WTC11 (cell line): ENCODE measurements at regions not wholly inside any gene's neighbourhood (a gene's known extent, or its start where the extent isn't known, plus 50 kb on each side); places are given as distances from the start of the nearest gene placed in this dataset.

Source experiments
- ATAC-seq: fragments of 200-7000 bp; cut with Tn5 transposase; 2 replicates; pipeline ENCODE4 v1.10.0; 2021; ENCODE audit warnings: mild to moderate bottlenecking, moderate library complexity
- CTCF ChIA-PET: fragments of 300-600 bp; sonication (Branson Sonifier 250); formaldehyde crosslinking; loops from one replicate; lab custom pipeline; 2021; ENCODE audit warnings: antibody characterized with exemption; lab: Charles Lee
- POLR2A ChIA-PET: fragments of 350-600 bp; sonication (Branson Sonifier 250); formaldehyde crosslinking; loops from one replicate; lab custom pipeline; 2021; ENCODE audit warnings: antibody characterized with exemption; lab: Charles Lee
- DNase-seq: peaks from one replicate; pipeline ENCODE4 v3.0.0; 2021; ENCODE audit warnings: low spot score
- H3K27ac Mint-ChIP-seq: 2 replicates; pipeline ENCODE4 v1.8.0; 2021; ENCODE audit warnings: mixed read lengths
- H3K27me3 Mint-ChIP-seq: 2 replicates; pipeline ENCODE4 v1.8.0; 2021; ENCODE audit warnings: low read depth, mild to moderate bottlenecking, moderate library complexity, mixed read lengths
- H3K36me3 Mint-ChIP-seq: 2 replicates; pipeline ENCODE4 v1.8.0; 2021; ENCODE audit warnings: mixed read lengths
- H3K4me1 Mint-ChIP-seq: 2 replicates; pipeline ENCODE4 v1.8.0; 2022; ENCODE audit warnings: mixed read lengths
- H3K4me3 Mint-ChIP-seq: 2 replicates; pipeline ENCODE4 v1.8.0; 2021; ENCODE audit warnings: mild to moderate bottlenecking, moderate library complexity, mixed read lengths
- H3K9me3 Mint-ChIP-seq: 2 replicates; pipeline ENCODE4 v1.8.0; 2021; ENCODE audit warnings: mixed read lengths
- ATF2 ChIP-seq: sonication (generic); formaldehyde crosslinking; IDR thresholded peaks from 2 replicates; pipeline ENCODE4 v1.8.1; 2022; ENCODE audit warnings: low read depth, missing genetic modification reagents, borderline replicate concordance
- ATF3 ChIP-seq: sonication (generic); formaldehyde crosslinking; conservative IDR thresholded peaks from 2 replicates; pipeline ENCODE4 v1.8.1; 2022; ENCODE audit warnings: mild to moderate bottlenecking, missing genetic modification reagents
- CBFB ChIP-seq: sonication (generic); formaldehyde crosslinking; IDR thresholded peaks from 2 replicates; pipeline ENCODE4 v1.8.1; 2022; ENCODE audit warnings: mild to moderate bottlenecking, low read depth, missing genetic modification reagents
- CTCF ChIP-seq: fragments of 200-600 bp; IDR thresholded peaks from 2 replicates; pipeline ENCODE4 v1.8.0; 2022; ENCODE audit warnings: antibody characterized with exemption
- ESRRA ChIP-seq: sonication (generic); formaldehyde crosslinking; IDR thresholded peaks from 2 replicates; pipeline ENCODE4 v1.8.1; 2022; ENCODE audit warnings: mild to moderate bottlenecking, missing genetic modification reagents, borderline replicate concordance
- FOXJ3 ChIP-seq: sonication (generic); formaldehyde crosslinking; IDR thresholded peaks from 2 replicates; pipeline ENCODE4 v1.9.0; 2021; ENCODE audit warnings: missing genetic modification reagents, mild to moderate bottlenecking, borderline replicate concordance
- FOXK1 ChIP-seq: sonication (generic); formaldehyde crosslinking; IDR thresholded peaks from 2 replicates; pipeline ENCODE4 v1.8.0; 2022; ENCODE audit warnings: mild to moderate bottlenecking, moderate library complexity, missing genetic modification reagents
- GABPB1 ChIP-seq: sonication (generic); formaldehyde crosslinking; IDR thresholded peaks from 2 replicates; pipeline ENCODE4 v1.8.1; 2023; ENCODE audit warnings: mild to moderate bottlenecking, missing genetic modification reagents
- JAZF1 ChIP-seq: fragments of 250-450 bp; sonication (Bioruptor Pico); IDR thresholded peaks from 2 replicates; pipeline ENCODE4 v1.9.0; 2021; ENCODE audit warnings: moderate library complexity, mild to moderate bottlenecking, inconsistent platforms
- MXD4 ChIP-seq: fragments of 250-450 bp; sonication (Bioruptor Pico); IDR thresholded peaks from 2 replicates; pipeline ENCODE4 v1.8.0; 2021; ENCODE audit warnings: mild to moderate bottlenecking, moderate library complexity, borderline replicate concordance
- NFE2L1 ChIP-seq: sonication (generic); formaldehyde crosslinking; IDR thresholded peaks from 2 replicates; pipeline ENCODE4 v1.8.1; 2023; ENCODE audit warnings: missing genetic modification reagents
- NR2C2 ChIP-seq: sonication (generic); formaldehyde crosslinking; IDR thresholded peaks from 2 replicates; pipeline ENCODE4 v1.8.0; 2022; ENCODE audit warnings: mild to moderate bottlenecking, missing genetic modification reagents
- PRRX2 ChIP-seq: fragments of 250-450 bp; sonication (Bioruptor Pico); IDR thresholded peaks from 2 replicates; pipeline ENCODE4 v1.8.0; 2021; ENCODE audit warnings: mild to moderate bottlenecking
- SMAD3 ChIP-seq: sonication (generic); formaldehyde crosslinking; IDR thresholded peaks from 2 replicates; pipeline ENCODE4 v1.8.0; 2022; ENCODE audit warnings: missing genetic modification reagents, mild to moderate bottlenecking, borderline replicate concordance
- TCF7 ChIP-seq: sonication (generic); formaldehyde crosslinking; IDR thresholded peaks from 2 replicates; pipeline ENCODE4 v1.8.0; 2022; ENCODE audit warnings: mild to moderate bottlenecking, low read depth, missing genetic modification reagents, moderate library complexity
- TEAD4 ChIP-seq: sonication (generic); formaldehyde crosslinking; IDR thresholded peaks from 2 replicates; pipeline ENCODE4 v1.8.0; 2022; ENCODE audit warnings: mild to moderate bottlenecking, missing genetic modification reagents
- ZNF219 ChIP-seq: sonication (generic); formaldehyde crosslinking; IDR thresholded peaks from 2 replicates; pipeline ENCODE4 v1.8.0; 2023; ENCODE audit warnings: missing genetic modification reagents, mild to moderate bottlenecking, borderline replicate concordance
- ZNF263 ChIP-seq: sonication (generic); formaldehyde crosslinking; IDR thresholded peaks from 2 replicates; pipeline ENCODE4 v1.8.1; 2022; ENCODE audit warnings: low read depth, mild to moderate bottlenecking, moderate library complexity, missing genetic modification reagents
- ZNF281 ChIP-seq: sonication (generic); formaldehyde crosslinking; IDR thresholded peaks from 2 replicates; pipeline ENCODE4 v1.8.0; 2023; ENCODE audit warnings: mild to moderate bottlenecking, missing genetic modification reagents
- ZNF423 ChIP-seq: fragments of 250-450 bp; sonication (Bioruptor Pico); IDR thresholded peaks from 2 replicates; pipeline ENCODE4 v2.1.2; 2022; ENCODE audit warnings: mild to moderate bottlenecking, moderate library complexity
- ZNF512 ChIP-seq: sonication (generic); formaldehyde crosslinking; IDR thresholded peaks from 2 replicates; pipeline ENCODE4 v1.8.1; 2022; ENCODE audit warnings: missing genetic modification reagents, borderline replicate concordance
- TF ChIP-seq, protein P1 (sequence below): sonication (generic); formaldehyde crosslinking; IDR thresholded peaks from 2 replicates; pipeline ENCODE4 v1.8.0; 2022; ENCODE audit warnings: mild to moderate bottlenecking, missing genetic modification reagents
- TF ChIP-seq, protein P2 (sequence below): sonication (generic); formaldehyde crosslinking; IDR thresholded peaks from 2 replicates; pipeline ENCODE4 v1.8.0; 2023; ENCODE audit warnings: missing genetic modification reagents, mild to moderate bottlenecking, borderline replicate concordance

DNA sequence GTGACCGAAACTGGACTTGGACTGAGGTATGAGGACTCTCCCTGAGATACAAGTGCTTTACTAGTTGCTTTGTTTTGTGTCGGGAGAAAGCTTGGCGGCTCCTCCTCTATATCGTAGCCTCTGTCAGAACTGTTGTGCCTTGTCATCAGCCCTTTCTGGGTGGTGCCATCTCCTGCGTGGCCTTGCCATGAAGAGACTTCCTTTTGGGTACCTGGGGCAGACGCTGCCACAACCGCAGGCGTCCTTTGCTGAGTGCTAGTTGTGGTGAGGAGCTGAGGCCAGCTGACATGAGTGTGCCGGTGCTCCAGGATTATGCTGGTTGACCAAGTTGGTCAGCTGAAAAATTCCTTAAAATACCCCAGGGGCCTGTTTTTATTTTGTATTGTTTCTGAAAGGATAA, 124.5 kb downstream of the AKAP11 start (continued):
- TF ChIP-seq, protein P1, sequence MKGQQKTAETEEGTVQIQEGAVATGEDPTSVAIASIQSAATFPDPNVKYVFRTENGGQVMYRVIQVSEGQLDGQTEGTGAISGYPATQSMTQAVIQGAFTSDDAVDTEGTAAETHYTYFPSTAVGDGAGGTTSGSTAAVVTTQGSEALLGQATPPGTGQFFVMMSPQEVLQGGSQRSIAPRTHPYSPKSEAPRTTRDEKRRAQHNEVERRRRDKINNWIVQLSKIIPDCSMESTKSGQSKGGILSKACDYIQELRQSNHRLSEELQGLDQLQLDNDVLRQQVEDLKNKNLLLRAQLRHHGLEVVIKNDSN (CRISPR knock-in tag), result no peak
- TF ChIP-seq ATF2 (CRISPR knock-in tag) (no peak), ZNF281 (no peak), TCF7 (CRISPR knock-in tag) (no peak), ZNF512 (CRISPR knock-in tag) (no peak), FOXK1 (CRISPR knock-in tag) (no peak), PRRX2 (CRISPR knock-in tag) (no peak), MXD4 (CRISPR knock-in tag) (no peak), ZNF423 (no peak), CBFB (CRISPR knock-in tag) (no peak), ZNF219 (CRISPR knock-in tag) (no peak)
- TF ChIP-seq, protein P2, sequence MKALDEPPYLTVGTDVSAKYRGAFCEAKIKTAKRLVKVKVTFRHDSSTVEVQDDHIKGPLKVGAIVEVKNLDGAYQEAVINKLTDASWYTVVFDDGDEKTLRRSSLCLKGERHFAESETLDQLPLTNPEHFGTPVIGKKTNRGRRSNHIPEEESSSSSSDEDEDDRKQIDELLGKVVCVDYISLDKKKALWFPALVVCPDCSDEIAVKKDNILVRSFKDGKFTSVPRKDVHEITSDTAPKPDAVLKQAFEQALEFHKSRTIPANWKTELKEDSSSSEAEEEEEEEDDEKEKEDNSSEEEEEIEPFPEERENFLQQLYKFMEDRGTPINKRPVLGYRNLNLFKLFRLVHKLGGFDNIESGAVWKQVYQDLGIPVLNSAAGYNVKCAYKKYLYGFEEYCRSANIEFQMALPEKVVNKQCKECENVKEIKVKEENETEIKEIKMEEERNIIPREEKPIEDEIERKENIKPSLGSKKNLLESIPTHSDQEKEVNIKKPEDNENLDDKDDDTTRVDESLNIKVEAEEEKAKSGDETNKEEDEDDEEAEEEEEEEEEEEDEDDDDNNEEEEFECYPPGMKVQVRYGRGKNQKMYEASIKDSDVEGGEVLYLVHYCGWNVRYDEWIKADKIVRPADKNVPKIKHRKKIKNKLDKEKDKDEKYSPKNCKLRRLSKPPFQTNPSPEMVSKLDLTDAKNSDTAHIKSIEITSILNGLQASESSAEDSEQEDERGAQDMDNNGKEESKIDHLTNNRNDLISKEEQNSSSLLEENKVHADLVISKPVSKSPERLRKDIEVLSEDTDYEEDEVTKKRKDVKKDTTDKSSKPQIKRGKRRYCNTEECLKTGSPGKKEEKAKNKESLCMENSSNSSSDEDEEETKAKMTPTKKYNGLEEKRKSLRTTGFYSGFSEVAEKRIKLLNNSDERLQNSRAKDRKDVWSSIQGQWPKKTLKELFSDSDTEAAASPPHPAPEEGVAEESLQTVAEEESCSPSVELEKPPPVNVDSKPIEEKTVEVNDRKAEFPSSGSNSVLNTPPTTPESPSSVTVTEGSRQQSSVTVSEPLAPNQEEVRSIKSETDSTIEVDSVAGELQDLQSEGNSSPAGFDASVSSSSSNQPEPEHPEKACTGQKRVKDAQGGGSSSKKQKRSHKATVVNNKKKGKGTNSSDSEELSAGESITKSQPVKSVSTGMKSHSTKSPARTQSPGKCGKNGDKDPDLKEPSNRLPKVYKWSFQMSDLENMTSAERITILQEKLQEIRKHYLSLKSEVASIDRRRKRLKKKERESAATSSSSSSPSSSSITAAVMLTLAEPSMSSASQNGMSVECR (CRISPR knock-in tag), result no peak

DNA sequence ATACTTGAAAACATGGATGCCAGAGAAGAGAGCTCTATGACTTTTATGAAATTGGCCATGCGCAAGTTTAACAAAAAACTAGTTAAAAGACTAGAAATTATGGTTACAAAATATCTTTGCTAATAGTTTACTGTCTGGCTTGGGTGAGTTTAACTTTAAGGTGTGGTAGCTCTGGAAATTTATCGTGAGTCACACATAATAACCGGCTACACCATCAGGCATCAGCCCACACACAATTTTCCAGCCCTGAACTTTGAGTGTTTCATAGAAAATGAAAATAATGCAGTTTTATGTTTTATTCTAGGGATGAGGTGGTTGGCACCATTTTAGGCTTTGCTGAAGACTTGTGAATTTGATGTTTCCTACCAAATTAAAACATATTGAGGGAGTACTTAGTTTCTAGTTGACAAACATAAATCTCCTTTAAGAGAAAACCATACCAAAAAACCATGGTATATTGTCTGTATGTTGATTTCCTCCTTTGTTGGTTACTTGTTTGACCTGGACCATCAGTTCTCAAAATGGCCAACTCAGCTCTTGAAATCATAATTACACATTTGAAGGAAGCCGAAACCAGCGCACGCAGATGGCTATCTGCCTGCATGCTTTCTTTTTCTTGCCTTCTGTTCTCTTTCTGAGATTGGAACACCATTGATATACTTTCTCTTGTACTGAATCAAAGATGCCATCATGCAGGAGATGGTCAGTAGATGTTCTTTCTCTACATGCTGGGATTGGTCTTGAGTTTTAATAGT, 125.1 kb downstream of the AKAP11 start:
- no peak for DNase-seq
- ATAC-seq, result no peak
- Mint-ChIP-seq H3K36me3 (no peaks in the 10 kb centered on the region), H3K27me3 (no peaks in the 10 kb centered on the region; the same call in 1 of the 2 replicates), H3K4me1 (peaks cover 13% of the 10 kb centered on the region), H3K9me3 (0 out of 2 replicates have a peak, but pooled peaks cover 6% of the 10 kb centered on the region), H3K27ac (no peak overlapping the region), H3K4me3 (no peak overlapping the region)
- ChIA-PET CTCF (no interaction called here), POLR2A (no interaction called here)
- TF ChIP-seq ZNF263 (CRISPR knock-in tag) (no peak), NFE2L1 (CRISPR knock-in tag) (no peak), CTCF (no peak), TCF7 (CRISPR knock-in tag) (no peak), SMAD3 (CRISPR knock-in tag) (no peak), GABPB1 (CRISPR knock-in tag) (no peak), FOXK1 (CRISPR knock-in tag) (no peak), JAZF1 (CRISPR knock-in tag) (no peak), NR2C2 (CRISPR knock-in tag) (no peak), TEAD4 (CRISPR knock-in tag) (no peak), ATF3 (no peak), ESRRA (no peak), ZNF219 (CRISPR knock-in tag) (no peak), FOXJ3 (no peak)
